ENCODE measurements at regions not wholly inside any gene's neighbourhood (a gene's known extent, or its start where the extent isn't known, plus 50 kb on each side); places are given as distances from the start of the nearest gene placed in this dataset.
"Not testable (repeated sequence)": the region's sequence is repeated elsewhere in the genome, so short reads cannot be mapped to it uniquely, and the experiment has no call there.

- no peak for DNase-seq
These were observed 1336.7 kb downstream of the CDH11 start for GRCh38 chr16:63785170-63785569.

GRCh38 chr16:63776437-63776836 is 1345.4 kb downstream of the CDH11 start:
- DNase-seq, result no peak

- no peak for DNase-seq
These were observed 1345.8 kb downstream of the CDH11 start for GRCh38 chr16:63776034-63776433.

- no peak for DNase-seq
These were observed 1347.6 kb downstream of the CDH11 start for GRCh38 chr16:63774302-63774701.

- DNase-seq, result no peak
These were observed 1352.7 kb downstream of the CDH11 start for GRCh38 chr16:63769211-63769610.

- DNase-seq, result not testable (repeated sequence)
These were observed 1361.6 kb downstream of the CDH11 start for GRCh38 chr16:63760246-63760645.

GRCh38 chr16:63752347-63752746 is 1369.5 kb downstream of the CDH11 start:
- DNase-seq, result no peak

- peak; percentile 42 for DNase-seq
These were observed 1372.6 kb downstream of the CDH11 start for GRCh38 chr16:63749276-63749675.

- peak; percentile 61 for DNase-seq
These were observed 1376.4 kb downstream of the CDH11 start for GRCh38 chr16:63745456-63745855.

- no peak for DNase-seq
These were observed 1377.6 kb downstream of the CDH11 start for GRCh38 chr16:63744077-63744874.

- DNase-seq, result no peak
These were observed 1379.7 kb downstream of the CDH11 start for GRCh38 chr16:63742150-63742549.

GRCh38 chr16:63737633-63738032 is 1384.2 kb downstream of the CDH11 start:
- DNase-seq, result peak; percentile 62

GRCh38 chr16:63735456-63735855 is 1386.4 kb downstream of the CDH11 start:
- no peak for DNase-seq

- DNase-seq, result peak; percentile 21
These were observed 1401.0 kb downstream of the CDH11 start for GRCh38 chr16:63720848-63721247.

- no peak for DNase-seq
These were observed 1401.9 kb downstream of the CDH11 start for GRCh38 chr16:63719926-63720325.

GRCh38 chr16:63717806-63718205 is 1404.1 kb downstream of the CDH11 start:
- DNase-seq, result no peak

GRCh38 chr16:63714876-63715275 is 1407.0 kb downstream of the CDH11 start:
- DNase-seq, result no peak

GRCh38 chr16:63712725-63713124 is 1409.1 kb downstream of the CDH11 start:
- DNase-seq, result no peak

GRCh38 chr16:63703612-63704011 is 1418.3 kb downstream of the CDH11 start:
- DNase-seq, result no peak

- peak; percentile 5 for DNase-seq
These were observed 1418.8 kb downstream of the CDH11 start for GRCh38 chr16:63702981-63703590.

- DNase-seq, result no peak
These were observed 1424.1 kb downstream of the CDH11 start for GRCh38 chr16:63697736-63698135.

- no peak for DNase-seq
These were observed 1426.5 kb downstream of the CDH11 start for GRCh38 chr16:63695347-63695746.

- DNase-seq, result no peak
These were observed 1430.9 kb downstream of the CDH11 start for GRCh38 chr16:63690961-63691360.

GRCh38 chr16:63690267-63690666 is 1431.6 kb downstream of the CDH11 start:
- no peak for DNase-seq
